ENCODE measurements at regions not wholly inside any gene's neighbourhood (a gene's known extent, or its start where the extent isn't known, plus 50 kb on each side); places are given as distances from the start of the nearest gene placed in this dataset.

DNA sequence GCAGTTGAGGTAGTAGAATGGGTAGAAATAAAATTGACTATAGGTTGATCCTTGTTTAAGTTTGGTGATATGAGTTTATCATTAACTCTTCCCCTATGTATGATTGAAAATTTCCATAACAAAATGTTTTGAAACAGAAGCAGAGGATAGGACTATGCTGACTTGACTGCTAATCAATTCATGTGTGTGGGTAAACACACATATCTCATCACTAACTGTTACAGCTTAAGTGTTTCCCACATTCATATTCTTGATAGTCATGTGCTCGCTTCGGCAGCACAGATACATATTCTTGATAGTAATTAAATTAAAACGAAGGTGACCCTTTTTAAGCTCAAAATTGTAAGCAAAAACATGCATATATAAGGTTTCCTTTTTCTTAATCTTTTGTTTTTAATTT is 68.2 kb upstream of the SAMSN1 start:
- TF ChIP-seq CTCF (IDR thresholded peaks at IDR 0.05) = no peak
- no peak for TF ChIP-seq POLR2A (IDR thresholded peaks at IDR 0.05)
